Sigmoid colon (tissue), 6 donors: ENCODE measurements at regions not wholly inside any gene's neighbourhood (a gene's known extent, or its start where the extent isn't known, plus 50 kb on each side); places are given as distances from the start of the nearest gene placed in this dataset.

Source experiments
- DNase-seq: peaks from one replicate; pipeline ENCODE4 v3.0.0-alpha.2; 2019
- H3K27ac ChIP-seq, 4 donors: fragments of 200-600 bp; sonication (generic); one replicate each; pipeline ENCODE4 v1.5.1; 2016 to 2019; ENCODE audit warnings: mild to moderate bottlenecking in 1 of 4
- H3K27me3 ChIP-seq, 3 donors: fragments of 200-600 bp; sonication (generic); one replicate each; pipeline ENCODE4 v1.5.1; 2019; ENCODE audit warnings: mild to moderate bottlenecking in 1 of 3
- H3K36me3 ChIP-seq, 4 donors: fragments of 200-600 bp; sonication (generic); one replicate each; pipeline ENCODE4 v1.5.1; 2016 to 2019
- H3K4me1 ChIP-seq, 4 donors: fragments of 200-600 bp; sonication (generic); one replicate each; pipeline ENCODE4 v1.5.1; 2017 to 2019
- H3K4me3 ChIP-seq, 4 donors: fragments of 200-600 bp; sonication (generic); one replicate each; pipeline ENCODE4 v1.5.1; 2017 to 2019; ENCODE audit warnings: mild to moderate bottlenecking in 2 of 4, moderate library complexity in 1 of 4
- H3K9me3 ChIP-seq, 4 donors: fragments of 200-600 bp in 3 of 4; sonication (generic) in 3 of 4; one replicate each; pipeline versions ENCODE4 v1.5.1 to v1.6.1; 2013 to 2019
- CTCF ChIP-seq, 4 experiments: fragments of 450-650 bp in 3 of 4; fragments of 200-600 bp in 1 of 4; IDR thresholded peaks; one replicate each; pipeline ENCODE4 v1.5.1; 2016 to 2019; ENCODE audit warnings: antibody characterized with exemption in 4 of 4, mild to moderate bottlenecking in 3 of 4, moderate library complexity in 2 of 4
- EP300 ChIP-seq, 4 donors: sonication (generic); formaldehyde crosslinking; IDR thresholded peaks; one replicate each; pipeline ENCODE4 v1.6.1; 2017; ENCODE audit warnings: antibody characterized with exemption in 4 of 4
- POLR2A ChIP-seq, 2 donors: fragments of 450-650 bp; IDR thresholded peaks; one replicate each; pipeline ENCODE4 v1.6.1; 2016; ENCODE audit warnings: antibody characterized with exemption in 2 of 2, mild to moderate bottlenecking in 2 of 2, moderate library complexity in 2 of 2
- POLR2AphosphoS5 ChIP-seq, 4 donors: sonication (generic); formaldehyde crosslinking; IDR thresholded peaks; one replicate each; pipeline ENCODE4 v1.6.1; 2017; ENCODE audit warnings: antibody characterized with exemption in 4 of 4
- WGBS, 2 donors: extraction: QIAGEN DNeasy Blood & Tissue Kit; methylation state at CpG; one replicate each; pipeline ENCODE4 v1.1.7; 2013; 5-methylcytosine and 5-hydroxymethylcytosine counted together
- intact Hi-C: fragments of 100-400 bp; cut with DNase I; formaldehyde crosslinking; loops from one replicate; pipeline ENCODE4 v1.15.1; 2023
- donor health status: healthy with polysubstance abuse.
- donor health status: healthy.

GRCh38 chr7:125668321-125668993 lies 738.8 kb upstream of the POT1 start:
- no peak for DNase-seq
- WGBS, 2 donors, result 73 to 86% methylated on average over 4 of the region's 4 CpGs
- no peak overlapping the region for H3K4me3 ChIP-seq
- H3K27ac ChIP-seq, result no peak overlapping the region
- no peaks in the 10 kb centered on the region for H3K27me3 ChIP-seq
- peaks cover 0 to 1% (median 0%) of the 10 kb centered on the region in 4 donors for H3K9me3 ChIP-seq
- TF ChIP-seq EP300 (IDR thresholded peaks at IDR 0.05) (no peak), CTCF (IDR thresholded peaks at IDR 0.05) (no peak), POLR2A (IDR thresholded peaks at IDR 0.05) (no peak), POLR2AphosphoS5 (IDR thresholded peaks at IDR 0.05) (no peak)
- no peaks in the 10 kb centered on the region for H3K4me1 ChIP-seq
- intact Hi-C loops, result no loop called here
- H3K36me3 ChIP-seq, result no peaks in the 10 kb centered on the region

GRCh38 chr7:125664625-125665024 lies 735.0 kb upstream of the POT1 start:
- Histone ChIP-seq H3K27ac (no peak overlapping the region), H3K9me3 (peaks cover 0 to 1% (median 0%) of the 10 kb centered on the region in 4 donors), H3K4me3 (no peak overlapping the region), H3K27me3 (no peaks in the 10 kb centered on the region), H3K36me3 (no peaks in the 10 kb centered on the region), H3K4me1 (no peaks in the 10 kb centered on the region)
- WGBS, 2 donors, result 89 to 95% methylated on average over 1 of the region's 1 CpG
- intact Hi-C loops, result no loop called here
- no peak for TF ChIP-seq CTCF (IDR thresholded peaks at IDR 0.05)
- TF ChIP-seq EP300 (IDR thresholded peaks at IDR 0.05), result no peak
- TF ChIP-seq POLR2A (IDR thresholded peaks at IDR 0.05), result no peak
- no peak for TF ChIP-seq POLR2AphosphoS5 (IDR thresholded peaks at IDR 0.05)
- DNase-seq, result no peak

- Histone ChIP-seq H3K27ac (no peak overlapping the region), H3K4me3 (no peak overlapping the region), H3K4me1 (no peaks in the 10 kb centered on the region), H3K9me3 (peaks cover 0 to 1% (median 0%) of the 10 kb centered on the region in 4 donors), H3K36me3 (no peaks in the 10 kb centered on the region), H3K27me3 (no peaks in the 10 kb centered on the region)
- TF ChIP-seq EP300 (IDR thresholded peaks at IDR 0.05) (no peak), POLR2AphosphoS5 (IDR thresholded peaks at IDR 0.05) (no peak), POLR2A (IDR thresholded peaks at IDR 0.05) (no peak), CTCF (IDR thresholded peaks at IDR 0.05) (no peak)
- no peak for DNase-seq
- 15 to 61% methylated on average over 3 of the region's 3 CpGs for WGBS, 2 donors
- intact Hi-C loops, result no loop called here
Measured at GRCh38 chr7:125663961-125664360, 734.3 kb upstream of the POT1 start.

- Histone ChIP-seq H3K4me3 (no peak overlapping the region), H3K36me3 (no peaks in the 10 kb centered on the region), H3K9me3 (peaks cover 0 to under 1% (median 0%) of the 10 kb centered on the region in 4 donors), H3K27me3 (no peaks in the 10 kb centered on the region), H3K27ac (no peak overlapping the region), H3K4me1 (no peaks in the 10 kb centered on the region)
- intact Hi-C loops, result no loop called here
- no peak for TF ChIP-seq EP300 (IDR thresholded peaks at IDR 0.05)
- no peak for TF ChIP-seq POLR2A (IDR thresholded peaks at IDR 0.05)
- no peak for TF ChIP-seq POLR2AphosphoS5 (IDR thresholded peaks at IDR 0.05)
- TF ChIP-seq CTCF (IDR thresholded peaks at IDR 0.05), result no peak
- WGBS, 2 donors, result 55 to 58% methylated on average over 3 of the region's 3 CpGs
- no peak for DNase-seq
Measured at GRCh38 chr7:125661677-125662076, 732.1 kb upstream of the POT1 start.

- no peak for DNase-seq
- TF ChIP-seq POLR2A (IDR thresholded peaks at IDR 0.05), result no peak
- TF ChIP-seq EP300 (IDR thresholded peaks at IDR 0.05), result no peak
- no peak for TF ChIP-seq CTCF (IDR thresholded peaks at IDR 0.05)
- no peak for TF ChIP-seq POLR2AphosphoS5 (IDR thresholded peaks at IDR 0.05)
- no peaks in the 10 kb centered on the region for H3K4me1 ChIP-seq
- no peaks in the 10 kb centered on the region for H3K9me3 ChIP-seq
- no peak overlapping the region for H3K4me3 ChIP-seq
- H3K27ac ChIP-seq, result no peak overlapping the region
- WGBS, 2 donors, result 72 to 77% methylated on average over 3 of the region's 3 CpGs
- no peaks in the 10 kb centered on the region for H3K27me3 ChIP-seq
- H3K36me3 ChIP-seq, result no peaks in the 10 kb centered on the region
- intact Hi-C loops, result no loop called here
Measured at GRCh38 chr7:125661006-125661405, 731.4 kb upstream of the POT1 start.
